Lower leg skin (tissue), 3 donors: ENCODE measurements at regions not wholly inside any gene's neighbourhood (a gene's known extent, or its start where the extent isn't known, plus 50 kb on each side); places are given as distances from the start of the nearest gene placed in this dataset.

Experiments used
- CTCF ChIP-seq, 3 donors: fragments of 450-650 bp; IDR thresholded peaks; one replicate each; pipeline ENCODE4 v1.5.1; 2016; ENCODE audit warnings: antibody characterized with exemption in 3 of 3, mild to moderate bottlenecking in 3 of 3, moderate library complexity in 2 of 3
- POLR2A ChIP-seq, 2 donors: fragments of 450-650 bp; IDR thresholded peaks; one replicate each; pipeline ENCODE4 v1.6.1; 2016 to 2017; ENCODE audit warnings: antibody characterized with exemption in 2 of 2, mild to moderate bottlenecking in 1 of 2, moderate library complexity in 1 of 2

GRCh38 chr4:14812101-14812500, 190.2 kb upstream of the CPEB2 start:
- TF ChIP-seq POLR2A (IDR thresholded peaks at IDR 0.05) (no peak), CTCF (IDR thresholded peaks at IDR 0.05) (no peak)
